GM23338 (cell line): ENCODE measurements at regions not wholly inside any gene's neighbourhood (a gene's known extent, or its start where the extent isn't known, plus 50 kb on each side); places are given as distances from the start of the nearest gene placed in this dataset.

Experiments
- ATAC-seq: fragments of 200-7000 bp; cut with Tn5 transposase; 3 replicates; pipeline ENCODE4 v1.9.1; 2020
- DNase-seq: peaks from one replicate; pipeline ENCODE4 v3.0.0-alpha.2; 2015; ENCODE audit warnings: low spot score
- H2AFZ ChIP-seq: fragments of 200-600 bp; sonication (generic); 2 replicates; pipeline ENCODE4 v1.8.0; 2016; ENCODE audit warnings: antibody characterized with exemption, mild to moderate bottlenecking, moderate library complexity
- H3F3A ChIP-seq: fragments of 200-600 bp; sonication (generic); replicated peaks from 2 replicates; pipeline ENCODE4 v1.8.0; 2017; ENCODE audit warnings: antibody characterized with exemption, mixed run types, low read depth
- H3K27ac ChIP-seq: fragments of 200-600 bp; sonication (generic); 2 replicates; pipeline ENCODE4 v1.6.1; 2016; ENCODE audit warnings: low read depth
- H3K27me3 ChIP-seq: fragments of 200-600 bp; sonication (generic); 2 replicates; pipeline ENCODE4 v1.8.0; 2016; ENCODE audit warnings: mild to moderate bottlenecking, mixed run types, moderate library complexity; ENCODE audit not compliant: insufficient read depth
- H3K36me3 ChIP-seq: fragments of 200-600 bp; sonication (generic); 2 replicates; pipeline ENCODE4 v1.8.0; 2016; ENCODE audit warnings: mild to moderate bottlenecking; ENCODE audit not compliant: insufficient read depth
- H3K4me1 ChIP-seq: fragments of 200-600 bp; sonication (generic); 2 replicates; pipeline ENCODE4 v1.8.0; 2016; ENCODE audit warnings: mild to moderate bottlenecking, moderate library complexity; ENCODE audit not compliant: insufficient read depth
- H3K4me2 ChIP-seq: fragments of 200-600 bp; sonication (generic); 2 replicates; pipeline ENCODE4 v1.7.1; 2017; ENCODE audit warnings: mixed run types
- H3K4me3 ChIP-seq: fragments of 200-600 bp; sonication (generic); 2 replicates; pipeline ENCODE4 v1.6.1; 2016; ENCODE audit warnings: mixed run types
- H3K79me2 ChIP-seq: fragments of 200-600 bp; sonication (generic); replicated peaks from 2 replicates; pipeline ENCODE4 v1.8.0; 2017; ENCODE audit warnings: mild to moderate bottlenecking; ENCODE audit not compliant: insufficient read depth
- H3K9me2 ChIP-seq: fragments of 200-600 bp; sonication (generic); 2 replicates; pipeline ENCODE4 v1.8.0; 2017; ENCODE audit not compliant: insufficient read depth
- H4K20me1 ChIP-seq: fragments of 200-600 bp; sonication (generic); replicated peaks from 2 replicates; pipeline ENCODE4 v1.8.0; 2017; ENCODE audit warnings: mild to moderate bottlenecking; ENCODE audit not compliant: insufficient read depth
- H3K27ac Mint-ChIP-seq: 2 replicates; pipeline ENCODE4 v1.8.0; 2020; ENCODE audit warnings: inconsistent platforms, mild to moderate bottlenecking, moderate library complexity, mixed read lengths
- H3K27me3 Mint-ChIP-seq: 3 replicates; pipeline ENCODE4 v1.8.0; 2022; ENCODE audit warnings: low read depth, mild to moderate bottlenecking, moderate library complexity, mixed read lengths, inconsistent platforms; ENCODE audit not compliant: insufficient read depth, poor library complexity
- H3K36me3 Mint-ChIP-seq: 3 replicates; pipeline ENCODE4 v1.8.0; 2021; ENCODE audit warnings: low read depth, mild to moderate bottlenecking, inconsistent platforms, moderate library complexity, mixed read lengths
- H3K4me1 Mint-ChIP-seq: 3 replicates; pipeline ENCODE4 v1.8.0; 2020; ENCODE audit warnings: mild to moderate bottlenecking, inconsistent platforms, mixed read lengths
- H3K4me3 Mint-ChIP-seq: 3 replicates; pipeline ENCODE4 v1.8.0; 2021; ENCODE audit warnings: moderate library complexity, mild to moderate bottlenecking, inconsistent platforms, mixed read lengths
- H3K9me3 Mint-ChIP-seq: 3 replicates; pipeline ENCODE4 v1.8.0; 2020; ENCODE audit warnings: moderate library complexity, mild to moderate bottlenecking, inconsistent platforms, mixed read lengths
- CREB1 ChIP-seq: fragments of 250-450 bp; sonication (Bioruptor Pico); IDR thresholded peaks from 2 replicates; pipeline ENCODE4 v1.5.0; 2020; ENCODE audit warnings: low read depth, mild to moderate bottlenecking, moderate library complexity
- CTCF ChIP-seq, 2 experiments: fragments of 200-600 bp in 1 of 2; sonication (generic) in 1 of 2; conservative IDR thresholded peaks; 2 replicates each; pipeline versions ENCODE4 v1.5.1 to v1.6.1; 2016 to 2017; ENCODE audit warnings: antibody characterized with exemption in 2 of 2, low read depth in 2 of 2, mild to moderate bottlenecking in 2 of 2, moderate library complexity in 1 of 2
- ETS1 ChIP-seq: IDR thresholded peaks from 2 replicates; pipeline ENCODE4 v1.6.1; 2016; ENCODE audit warnings: antibody characterized with exemption
- EZH2 ChIP-seq: fragments of 200-600 bp; sonication (generic); IDR thresholded peaks from one replicate; pipeline ENCODE4 v1.8.0; 2017; ENCODE audit warnings: antibody characterized with exemption, mild to moderate bottlenecking, low read depth; ENCODE audit not compliant: unreplicated experiment
- EZH2phosphoT487 ChIP-seq: fragments of 200-600 bp; sonication (generic); IDR thresholded peaks from one replicate; pipeline ENCODE4 v1.8.1; 2018; ENCODE audit warnings: antibody characterized with exemption; ENCODE audit not compliant: unreplicated experiment
- JUNB ChIP-seq: IDR thresholded peaks from one replicate; pipeline ENCODE4 v1.6.1; 2016; ENCODE audit warnings: antibody characterized with exemption; ENCODE audit not compliant: unreplicated experiment
- NANOG ChIP-seq: IDR thresholded peaks from 2 replicates; pipeline ENCODE4 v1.6.1; 2016; ENCODE audit warnings: antibody characterized with exemption, borderline replicate concordance
- POLR2AphosphoS5 ChIP-seq: IDR thresholded peaks from 2 replicates; pipeline ENCODE4 v1.6.1; 2016; ENCODE audit warnings: antibody characterized with exemption, low read depth
- REST ChIP-seq: IDR thresholded peaks from one replicate; pipeline ENCODE4 v1.6.1; 2018; ENCODE audit warnings: antibody characterized with exemption; ENCODE audit not compliant: unreplicated experiment
- STAT1 ChIP-seq: IDR thresholded peaks from one replicate; pipeline ENCODE4 v1.6.1; 2016; ENCODE audit warnings: antibody characterized with exemption; ENCODE audit not compliant: unreplicated experiment
- ZNF114 ChIP-seq: fragments of 250-450 bp; sonication (Bioruptor Pico); IDR thresholded peaks from 2 replicates; pipeline ENCODE4 v1.5.0; 2020; ENCODE audit warnings: mild to moderate bottlenecking, moderate library complexity
- ZNF331 ChIP-seq: fragments of 250-450 bp; sonication (Bioruptor Pico); IDR thresholded peaks from 2 replicates; pipeline ENCODE4 v1.5.0; 2020; ENCODE audit warnings: low read depth, mild to moderate bottlenecking, moderate library complexity

GRCh38 chr2:237185553-237185925 lies 99.8 kb downstream of the COPS8 start:
- Histone ChIP-seq H3K27ac (no peak overlapping the region), H3K36me3 (no peaks in the 10 kb centered on the region), H2AFZ (no peak overlapping the region), H3K4me1 (no peaks in the 10 kb centered on the region), H3K4me2 (no peak overlapping the region), H3K4me3 (no peak overlapping the region), H3F3A (no peaks in the 10 kb centered on the region), H3K27me3 (no peaks in the 10 kb centered on the region), H3K79me2 (no peaks in the 10 kb centered on the region), H4K20me1 (no peaks in the 10 kb centered on the region), H3K9me2 (peaks cover 8% of the 10 kb centered on the region; the same call in 1 of the 2 replicates)
- Mint-ChIP-seq H3K4me3 (no peak overlapping the region), H3K27ac (no peak overlapping the region), H3K36me3 (no peaks in the 10 kb centered on the region), H3K9me3 (0 out of 3 replicates have a peak, but pooled peaks cover 4% of the 10 kb centered on the region), H3K4me1 (no peaks in the 10 kb centered on the region), H3K27me3 (no peaks in the 10 kb centered on the region)
- TF ChIP-seq CREB1 (CRISPR knock-in tag) (no peak), ZNF331 (CRISPR knock-in tag) (no peak)
- no peak for DNase-seq
- no peak for ATAC-seq

- Histone ChIP-seq H3K27ac (no peak overlapping the region), H3K9me2 (peaks cover 4% of the 10 kb centered on the region; the same call in 1 of the 2 replicates), H3K4me1 (no peaks in the 10 kb centered on the region), H3K36me3 (no peaks in the 10 kb centered on the region), H3K27me3 (no peaks in the 10 kb centered on the region), H4K20me1 (no peaks in the 10 kb centered on the region), H2AFZ (no peak overlapping the region), H3K4me2 (no peak overlapping the region), H3K4me3 (no peak overlapping the region), H3F3A (no peaks in the 10 kb centered on the region), H3K79me2 (no peaks in the 10 kb centered on the region)
- Mint-ChIP-seq H3K4me3 (no peak overlapping the region), H3K27me3 (peaks cover 4% of the 10 kb centered on the region), H3K9me3 (peaks cover 8% of the 10 kb centered on the region), H3K4me1 (no peaks in the 10 kb centered on the region), H3K36me3 (no peaks in the 10 kb centered on the region), H3K27ac (no peak overlapping the region)
- DNase-seq (no peak), ATAC-seq (no peak)
- no peak for TF ChIP-seq NANOG
- no peak for TF ChIP-seq EZH2
- no peak for TF ChIP-seq ETS1
- TF ChIP-seq CREB1 (CRISPR knock-in tag): no peak
- TF ChIP-seq POLR2AphosphoS5: no peak
- TF ChIP-seq EZH2phosphoT487: no peak
- no peak for TF ChIP-seq ZNF114
- TF ChIP-seq CTCF (conservative IDR thresholded peaks at IDR 0.05; ENCODE audit: low read depth in 2 of 2): no peak
- TF ChIP-seq JUNB: no peak
- no peak for TF ChIP-seq REST
- TF ChIP-seq STAT1: no peak
These were observed 104.1 kb downstream of the COPS8 start for GRCh38 chr2:237189799-237190198.
